ENCODE measurements at regions not wholly inside any gene's neighbourhood (a gene's known extent, or its start where the extent isn't known, plus 50 kb on each side); places are given as distances from the start of the nearest gene placed in this dataset.
A peak's percentile ranks its signal among the peaks of the same experiment; 100 is the strongest.
"Not testable (repeated sequence)": the region's sequence is repeated elsewhere in the genome, so short reads cannot be mapped to it uniquely, and the experiment has no call there.

DNA sequence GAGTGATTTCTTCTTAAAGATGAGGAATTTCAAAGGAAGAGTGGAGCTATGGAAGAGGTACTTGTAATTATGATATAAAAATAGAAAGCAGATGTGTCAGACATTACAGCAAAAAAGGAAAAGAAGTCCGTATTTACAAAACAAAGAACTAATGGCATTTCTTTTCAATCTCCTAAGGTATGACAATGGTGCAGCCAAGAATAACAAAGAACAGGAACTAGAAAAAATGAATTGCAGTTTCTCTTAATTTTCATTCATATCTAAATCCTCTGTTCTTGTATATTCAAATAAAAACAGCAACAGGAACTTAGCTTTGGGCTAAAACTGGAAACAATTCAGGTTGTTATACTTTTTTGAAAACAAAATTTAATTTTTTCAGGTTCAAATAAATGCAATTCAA, 105.1 kb downstream of the SPRY1 start:
- DNase-seq, result no peak

- DNase-seq, result no peak
Measured at GRCh38 chr4:123503698-123504363, 107.2 kb downstream of the SPRY1 start.

- DNase-seq, result peak; percentile 3
Measured at GRCh38 chr4:123505095-123506010, 108.8 kb downstream of the SPRY1 start.

DNA sequence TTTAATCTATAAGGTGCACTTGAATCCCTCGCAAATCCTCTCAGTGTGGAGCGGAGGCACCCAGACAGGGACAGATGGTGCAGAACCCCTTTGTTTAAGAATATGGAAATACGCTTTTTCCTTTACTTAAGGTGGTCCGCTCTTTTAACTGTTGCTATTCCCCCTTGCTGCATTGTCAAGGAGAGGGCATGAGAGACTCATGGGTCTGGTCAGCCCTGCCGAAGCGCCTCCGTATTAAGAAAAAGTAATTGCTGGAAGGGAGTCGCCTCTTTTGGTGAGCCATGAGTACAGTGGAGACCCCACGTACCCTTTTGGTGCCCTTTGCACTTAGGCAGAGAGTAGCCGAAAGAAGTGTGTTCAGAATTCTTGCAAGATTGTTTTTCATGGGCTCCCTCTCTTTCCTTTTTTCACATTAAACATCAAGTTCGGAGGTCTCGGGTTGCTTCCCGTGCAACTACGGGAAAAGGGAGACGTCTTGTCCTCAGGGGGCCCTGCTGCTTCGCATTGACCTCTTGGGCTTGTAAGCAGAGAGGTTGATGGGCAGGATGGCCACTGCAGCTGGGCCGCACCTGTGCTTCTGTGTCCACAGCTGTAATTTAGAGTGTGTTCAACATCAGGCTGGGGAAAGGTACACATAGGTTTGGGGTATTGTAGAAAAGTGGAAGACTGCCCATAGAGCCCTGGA, 109.6 kb downstream of the SPRY1 start:
- no peak for DNase-seq

DNA sequence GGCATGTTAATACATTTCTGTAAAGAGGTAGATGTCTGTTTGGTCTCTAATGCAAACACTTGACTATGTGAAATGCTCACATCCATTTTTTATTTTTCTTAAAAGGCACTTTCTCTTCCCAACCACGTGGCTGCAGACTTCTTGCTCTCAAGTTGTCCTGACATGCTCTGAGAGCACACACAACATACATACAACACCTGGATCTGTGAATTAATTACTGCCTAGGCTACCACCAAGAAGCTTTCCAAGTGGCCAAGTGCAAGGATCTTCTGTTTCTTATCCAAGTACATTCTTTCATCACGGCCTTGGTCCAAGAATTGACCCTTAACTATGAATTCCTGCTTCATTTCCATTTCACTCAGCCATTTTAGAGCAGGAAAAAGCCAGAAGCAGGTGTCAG, 110.8 kb downstream of the SPRY1 start:
- DNase-seq, result no peak

GRCh38 chr4:123510221-123510620, 113.6 kb downstream of the SPRY1 start:
- no peak for DNase-seq

DNA sequence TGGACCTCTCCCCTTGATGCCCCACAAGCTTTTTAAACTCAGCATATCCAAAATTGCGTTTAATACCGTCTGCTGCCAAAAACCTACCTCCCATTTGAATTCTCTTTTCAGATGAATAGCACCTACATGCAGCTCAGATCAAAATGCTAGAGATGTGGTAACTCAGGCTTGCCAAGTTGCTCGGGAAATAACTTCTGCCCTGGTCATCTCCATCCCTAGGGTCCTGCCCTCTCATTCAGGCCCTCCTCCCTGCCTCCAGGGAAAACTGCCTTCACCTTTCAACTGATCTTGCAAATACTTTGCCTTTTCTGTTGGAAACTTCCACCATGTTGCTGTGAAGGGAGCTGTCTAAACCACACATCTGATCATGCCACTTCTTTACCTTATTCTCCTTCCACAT, 114.1 kb downstream of the SPRY1 start:
- DNase-seq, result no peak

GRCh38 chr4:123516576-123516975, 120.0 kb downstream of the SPRY1 start:
- DNase-seq, result no peak

- DNase-seq, result no peak
Measured at GRCh38 chr4:123517176-123517575, 120.6 kb downstream of the SPRY1 start.

- DNase-seq, result no peak
Measured at GRCh38 chr4:123517971-123518370, 121.4 kb downstream of the SPRY1 start.

- no peak for DNase-seq
Measured at GRCh38 chr4:123520325-123520724, 123.7 kb downstream of the SPRY1 start.

GRCh38 chr4:123522081-123522480, 125.5 kb downstream of the SPRY1 start:
- no peak for DNase-seq

- DNase-seq, result no peak
Measured at GRCh38 chr4:123522646-123523045, 126.1 kb downstream of the SPRY1 start.

DNA sequence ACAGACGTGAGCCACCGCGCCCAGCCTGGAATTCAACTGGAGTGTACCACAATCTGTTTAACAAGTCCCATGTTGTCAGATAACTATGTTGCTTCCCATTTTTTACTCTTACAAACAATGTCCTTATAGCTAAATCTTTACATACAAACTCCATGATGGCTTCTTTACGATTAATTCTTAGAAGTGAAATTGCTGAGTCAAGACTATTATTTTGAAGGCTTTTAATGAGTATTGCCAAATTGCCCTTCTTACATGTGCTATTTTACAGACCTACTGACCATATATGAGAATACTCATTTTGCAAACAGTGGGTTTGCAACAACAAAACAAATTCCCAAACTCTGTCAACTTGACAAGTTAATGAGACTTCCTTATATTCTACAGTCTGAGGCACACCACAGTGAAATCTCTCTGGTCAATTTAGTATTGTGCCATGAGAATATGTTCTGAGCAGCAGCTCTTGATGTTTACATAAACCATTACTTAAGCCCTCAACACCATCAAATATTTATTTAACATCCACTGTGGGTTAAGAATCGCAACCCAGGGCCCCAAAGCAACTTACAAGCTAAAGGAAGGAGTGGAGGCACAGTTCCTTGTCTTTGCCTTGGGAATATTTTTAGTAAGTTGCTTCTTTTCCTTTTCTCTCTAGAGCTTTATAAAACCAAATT, 128.5 kb downstream of the SPRY1 start:
- no peak for DNase-seq

DNA sequence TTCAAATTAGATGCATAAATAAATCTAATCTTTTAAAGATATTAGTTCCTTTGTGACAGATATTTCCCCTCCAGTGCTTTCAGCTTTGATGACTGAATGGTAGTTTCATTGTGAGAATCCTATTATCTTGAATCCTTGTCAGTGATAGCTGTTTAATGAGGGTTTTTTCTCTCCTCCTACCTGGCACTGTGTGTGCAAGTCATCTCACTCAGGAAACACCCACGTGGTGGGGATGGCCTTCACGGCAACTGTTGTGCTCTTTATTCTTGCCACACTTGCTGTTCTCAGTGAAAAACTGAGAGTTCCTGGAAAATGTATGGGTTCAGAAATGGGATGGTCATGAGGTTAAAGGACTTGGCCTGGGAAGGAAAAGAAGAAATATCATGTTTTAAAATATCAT, 129.9 kb downstream of the SPRY1 start:
- DNase-seq, result no peak

- DNase-seq, result no peak
Measured at GRCh38 chr4:123528501-123529277, 132.1 kb downstream of the SPRY1 start.

- no peak for DNase-seq
Measured at GRCh38 chr4:123529278-123529568, 132.6 kb downstream of the SPRY1 start.

- no peak for DNase-seq
Measured at GRCh38 chr4:123530357-123530756, 133.8 kb downstream of the SPRY1 start.

- DNase-seq, result no peak
Measured at GRCh38 chr4:123535037-123535748, 138.6 kb downstream of the SPRY1 start.

GRCh38 chr4:123536225-123536624, 139.6 kb downstream of the SPRY1 start:
- DNase-seq, result no peak

- DNase-seq, result not testable (repeated sequence)
Measured at GRCh38 chr4:123537906-123538402, 141.4 kb downstream of the SPRY1 start.

All from CD4-positive, alpha-beta T cell treated with Interleukin-17A for 1 hour (primary cell).